Hematopoietic multipotent progenitor cell treated with erythropoietin and hydrocortisone succinate and interleukin-3 and kit ligand, for 15 days (in vitro differentiated cells): ENCODE measurements at regions not wholly inside any gene's neighbourhood (a gene's known extent, or its start where the extent isn't known, plus 50 kb on each side); places are given as distances from the start of the nearest gene placed in this dataset.

ENCODE experiments used
- DNase-seq: peaks from one replicate; pipeline ENCODE4 v3.0.0-alpha.2; 2015; ENCODE audit warnings: low spot score

DNA sequence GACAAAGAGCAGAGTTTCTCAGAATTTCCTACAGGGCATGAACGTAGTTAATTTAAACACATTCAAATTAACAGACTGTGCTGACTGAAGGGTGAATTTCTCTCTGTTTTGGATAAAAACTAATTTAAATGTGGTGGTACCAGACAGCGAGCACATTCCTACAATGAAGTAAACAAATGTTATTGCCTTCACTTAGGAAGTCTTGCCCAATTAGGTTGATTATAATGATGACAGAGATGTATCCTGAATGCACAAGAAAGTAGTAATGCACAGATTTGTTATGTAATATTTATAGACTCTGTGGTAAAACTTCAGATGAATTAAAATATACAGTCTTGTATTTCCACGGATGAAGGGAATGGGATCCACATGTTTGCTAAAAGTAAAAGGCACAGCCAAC is 507.2 kb downstream of the EPHA4 start:
- no peak for DNase-seq

DNA sequence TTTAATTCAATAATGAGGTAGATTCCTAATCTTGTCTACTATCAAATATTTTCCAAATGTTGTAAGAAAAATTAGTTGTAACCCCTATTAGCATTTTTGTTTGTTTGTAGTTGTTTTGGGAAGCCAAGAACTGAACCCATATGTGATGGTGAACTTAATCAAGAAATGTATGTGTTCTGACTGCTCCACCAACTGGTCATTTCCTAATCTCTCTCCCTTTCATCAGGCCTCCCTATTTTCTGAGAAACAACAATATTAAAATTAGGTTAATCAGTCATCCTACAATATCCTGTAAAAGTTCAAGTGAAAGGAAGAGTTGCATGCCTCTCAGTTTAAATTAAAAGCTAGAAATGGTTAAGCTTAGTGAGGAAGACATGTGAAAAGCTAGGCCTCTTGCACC is 504.0 kb downstream of the EPHA4 start:
- no peak for DNase-seq

DNA sequence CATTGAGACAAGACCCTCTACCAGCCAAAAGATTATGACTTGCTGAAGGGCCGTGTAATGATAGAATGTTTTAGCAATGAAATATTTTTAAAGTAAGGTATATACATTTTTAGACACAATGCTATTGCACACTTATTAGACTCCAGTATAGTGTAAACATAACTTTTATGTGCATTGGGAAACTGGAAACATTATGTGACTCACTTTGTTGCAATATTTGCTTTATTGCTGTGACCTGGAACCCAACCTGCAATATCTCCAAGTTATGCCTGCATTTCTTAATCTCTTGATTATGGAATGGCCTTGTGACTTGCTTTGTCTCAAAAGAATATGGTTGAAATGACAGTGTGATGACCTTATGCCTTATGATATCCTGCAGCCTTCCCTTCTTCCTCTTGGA is 502.0 kb downstream of the EPHA4 start:
- DNase-seq, result no peak

DNA sequence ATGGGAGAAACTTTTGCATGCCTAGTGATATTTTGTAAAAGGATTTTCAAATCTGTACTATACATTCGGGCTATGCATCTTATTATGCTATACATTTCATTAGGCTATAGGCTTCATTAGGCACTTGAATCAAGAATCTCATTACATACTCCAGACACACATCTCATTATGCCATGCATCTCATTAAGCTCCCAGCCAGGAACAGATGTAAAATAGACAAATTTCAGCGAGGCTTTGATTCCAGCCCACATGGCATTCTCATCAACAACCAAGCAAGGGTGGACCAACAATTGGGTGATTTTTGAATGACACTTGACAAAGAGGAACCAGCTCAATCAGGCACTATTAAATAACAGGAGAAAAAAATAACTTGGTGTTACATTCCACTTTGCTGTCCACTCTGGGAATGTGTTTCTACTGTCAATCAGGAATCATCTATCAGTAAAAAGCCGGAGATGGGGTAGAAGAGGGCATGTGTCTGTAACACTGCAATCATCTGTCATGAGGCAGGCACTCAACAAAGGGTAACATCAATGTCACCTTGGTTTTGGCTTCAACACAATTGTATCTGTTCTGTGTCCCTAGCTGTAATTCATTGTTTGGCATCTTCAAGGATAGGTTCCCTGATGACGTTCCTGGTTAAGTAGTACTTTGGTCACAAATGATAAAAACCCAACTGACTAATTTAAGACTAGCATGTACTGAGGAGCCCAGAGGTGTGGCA is 498.6 kb downstream of the EPHA4 start:
- DNase-seq, result no peak

DNA sequence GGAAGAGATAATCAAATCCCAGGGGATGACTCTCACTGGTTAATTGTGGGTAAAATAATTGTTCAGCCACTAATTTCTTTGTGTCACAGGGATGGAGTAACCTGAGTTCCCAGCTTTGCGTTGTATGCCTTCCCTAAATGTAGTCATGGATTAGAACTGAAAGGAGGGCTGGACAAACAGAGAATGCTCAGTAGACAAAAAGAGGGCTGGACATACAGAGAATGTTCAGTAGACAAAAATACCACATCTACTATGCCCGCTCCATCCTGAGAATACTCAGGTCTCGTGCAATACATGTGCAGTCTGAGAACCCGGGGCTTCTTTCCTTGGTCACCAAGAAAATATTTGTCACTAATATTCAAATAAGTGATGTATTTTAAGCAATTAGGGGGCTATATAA is 497.9 kb downstream of the EPHA4 start:
- no peak for DNase-seq

DNA sequence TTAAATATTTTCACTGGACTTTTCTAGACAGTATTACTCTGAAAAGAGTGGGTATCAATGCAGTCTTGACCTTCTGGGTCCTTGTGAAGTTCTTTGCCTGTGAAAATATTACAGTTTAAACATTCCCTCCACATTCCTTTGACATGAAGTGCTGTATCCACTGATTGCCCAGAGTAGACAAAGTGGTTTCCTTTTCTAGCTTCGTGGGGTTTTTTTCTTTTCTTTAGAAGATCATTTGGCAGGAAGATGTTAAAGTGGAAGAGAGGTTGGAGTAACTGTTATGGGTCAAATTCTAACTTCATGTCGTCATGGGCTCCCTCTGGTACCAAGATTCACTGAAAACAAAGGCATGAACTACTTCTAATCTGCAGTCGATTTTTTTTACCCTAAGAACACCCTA is 496.9 kb downstream of the EPHA4 start:
- no peak for DNase-seq

DNA sequence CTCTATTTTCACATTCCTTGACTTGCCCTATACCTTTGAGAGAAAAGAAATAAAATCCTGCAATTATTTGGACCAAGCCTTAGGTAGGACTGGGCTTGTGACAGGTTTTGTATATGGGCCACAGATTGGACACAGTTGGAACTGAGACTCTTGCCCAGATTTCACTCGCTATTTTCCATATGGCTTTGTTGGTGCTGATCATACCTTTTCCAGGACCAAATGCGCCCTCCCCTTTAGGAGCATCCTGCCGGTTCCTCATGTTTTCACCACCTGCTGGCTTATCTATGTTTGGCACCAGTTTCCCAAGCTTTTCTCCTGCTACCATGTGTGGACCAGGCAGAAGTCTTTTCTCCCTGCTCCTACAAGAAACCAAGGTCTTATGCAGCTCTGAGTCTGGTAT is 494.9 kb downstream of the EPHA4 start:
- DNase-seq, result no peak

DNA sequence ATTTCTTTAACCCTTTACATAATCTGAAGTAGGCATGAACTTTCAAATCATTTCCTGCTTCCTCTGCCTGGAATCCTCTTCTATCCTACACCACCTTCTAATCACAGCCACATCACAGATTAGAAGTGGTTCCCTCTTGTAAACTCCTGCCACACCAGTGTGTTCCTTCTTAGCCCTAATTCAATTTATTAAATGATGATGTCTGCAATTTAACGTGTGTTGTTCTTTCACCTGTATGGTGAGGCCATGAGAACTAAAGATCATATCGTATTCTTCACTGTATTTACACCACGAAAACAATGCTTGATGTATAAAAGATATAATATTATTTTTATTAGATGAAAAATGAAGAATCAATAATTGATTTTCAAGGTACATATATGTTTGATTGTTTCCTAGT is 494.3 kb downstream of the EPHA4 start:
- DNase-seq, result no peak

DNA sequence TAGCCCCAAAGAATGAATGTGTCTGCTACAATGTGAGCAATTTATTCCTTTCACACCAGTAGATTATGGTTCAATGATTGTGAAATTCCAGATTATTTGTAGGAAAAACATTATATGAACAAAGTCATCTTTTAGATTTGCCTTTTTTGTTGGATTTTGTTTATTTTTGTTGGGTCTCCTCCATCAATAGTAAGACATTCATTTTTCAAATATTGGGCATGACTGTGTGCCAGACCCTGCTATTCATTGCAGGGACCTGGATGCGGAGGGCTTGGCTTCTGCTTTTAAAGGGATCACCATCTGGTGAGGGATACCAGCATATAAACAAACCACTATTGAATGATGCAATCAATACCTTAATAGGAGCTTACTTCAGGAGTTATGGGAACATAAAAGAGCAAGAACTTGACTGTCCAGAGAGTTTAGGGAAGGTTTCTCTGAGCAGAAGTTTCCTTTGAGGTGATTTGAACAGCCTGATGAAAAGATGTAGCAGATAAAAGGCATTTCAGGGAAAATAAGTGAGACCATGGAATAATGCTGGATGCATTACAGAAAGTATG is 486.7 kb downstream of the EPHA4 start:
- DNase-seq, result no peak

DNA sequence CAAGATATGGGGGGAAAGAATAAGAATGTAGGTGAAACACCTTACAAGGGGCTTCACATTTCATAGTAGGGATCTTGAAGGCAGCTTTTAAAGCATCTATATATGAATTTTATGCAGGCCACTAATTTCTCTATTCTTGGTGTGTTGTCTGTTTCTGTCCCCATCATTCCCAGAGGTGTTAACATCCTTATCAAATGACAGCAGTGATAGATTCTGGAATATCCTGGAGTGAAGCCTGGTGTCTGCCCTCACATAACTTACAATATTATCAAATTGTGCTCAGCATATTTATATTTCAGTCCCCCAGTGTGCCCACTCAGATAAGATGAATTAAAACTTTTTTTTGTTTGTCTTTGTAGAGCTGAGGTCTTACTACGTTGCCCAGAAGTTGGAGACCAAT is 486.2 kb downstream of the EPHA4 start:
- DNase-seq, result no peak

DNA sequence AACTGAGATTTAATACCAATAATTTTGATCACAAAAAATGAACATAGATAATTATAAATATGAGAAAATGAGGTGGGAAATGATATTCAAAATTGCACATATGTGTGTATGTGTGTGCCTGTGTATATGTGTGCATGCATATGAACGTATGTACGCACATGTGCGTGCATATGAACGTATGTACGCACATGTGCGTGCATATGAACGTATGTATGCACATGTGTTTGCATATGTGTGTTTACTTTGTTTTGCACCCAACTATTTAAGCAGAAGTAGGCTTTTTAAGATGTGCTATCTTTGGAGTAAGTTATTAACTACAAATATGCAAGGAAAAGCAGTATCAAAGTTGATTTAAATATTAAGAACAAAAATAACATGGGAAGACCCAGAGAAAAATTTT is 484.3 kb downstream of the EPHA4 start:
- no peak for DNase-seq

DNA sequence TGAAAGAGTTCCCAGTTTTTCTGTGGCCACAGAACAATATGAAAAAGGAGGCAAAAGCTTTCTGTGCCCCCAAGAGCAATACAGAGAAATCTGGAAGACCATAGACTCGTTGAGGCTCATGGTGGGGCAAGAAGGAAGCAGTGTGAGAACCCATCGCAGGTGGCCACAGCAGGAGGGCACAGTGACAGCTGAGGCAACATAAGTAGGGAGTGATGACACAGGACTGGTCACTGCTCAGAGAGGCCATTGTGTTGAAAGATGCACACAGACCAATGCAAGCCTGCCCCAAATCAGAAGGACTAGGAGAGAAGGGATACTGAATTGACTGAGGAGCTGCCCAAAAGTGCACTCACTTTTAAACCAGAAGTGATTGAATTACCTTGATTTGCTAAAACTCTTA is 483.6 kb downstream of the EPHA4 start:
- DNase-seq, result no peak

DNA sequence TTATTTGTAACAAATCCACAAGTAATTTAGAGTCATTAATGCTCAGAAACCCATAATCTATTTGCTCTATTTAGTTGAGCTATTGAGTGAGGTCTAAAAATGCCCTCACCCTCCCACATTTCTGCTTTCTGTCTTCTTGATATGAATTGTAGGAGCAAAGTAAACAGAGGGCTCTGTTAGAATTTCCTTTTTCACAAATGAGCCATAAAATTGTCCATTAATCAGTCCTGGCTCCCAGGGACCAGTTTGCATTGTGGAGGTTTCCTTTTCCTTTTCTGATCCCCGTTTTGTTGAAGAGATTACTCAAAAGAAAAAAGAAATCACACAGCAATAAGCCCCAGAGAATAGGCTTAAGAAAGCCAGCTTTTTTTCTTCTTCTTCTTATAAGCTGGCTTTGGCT is 476.7 kb downstream of the EPHA4 start:
- no peak for DNase-seq

DNA sequence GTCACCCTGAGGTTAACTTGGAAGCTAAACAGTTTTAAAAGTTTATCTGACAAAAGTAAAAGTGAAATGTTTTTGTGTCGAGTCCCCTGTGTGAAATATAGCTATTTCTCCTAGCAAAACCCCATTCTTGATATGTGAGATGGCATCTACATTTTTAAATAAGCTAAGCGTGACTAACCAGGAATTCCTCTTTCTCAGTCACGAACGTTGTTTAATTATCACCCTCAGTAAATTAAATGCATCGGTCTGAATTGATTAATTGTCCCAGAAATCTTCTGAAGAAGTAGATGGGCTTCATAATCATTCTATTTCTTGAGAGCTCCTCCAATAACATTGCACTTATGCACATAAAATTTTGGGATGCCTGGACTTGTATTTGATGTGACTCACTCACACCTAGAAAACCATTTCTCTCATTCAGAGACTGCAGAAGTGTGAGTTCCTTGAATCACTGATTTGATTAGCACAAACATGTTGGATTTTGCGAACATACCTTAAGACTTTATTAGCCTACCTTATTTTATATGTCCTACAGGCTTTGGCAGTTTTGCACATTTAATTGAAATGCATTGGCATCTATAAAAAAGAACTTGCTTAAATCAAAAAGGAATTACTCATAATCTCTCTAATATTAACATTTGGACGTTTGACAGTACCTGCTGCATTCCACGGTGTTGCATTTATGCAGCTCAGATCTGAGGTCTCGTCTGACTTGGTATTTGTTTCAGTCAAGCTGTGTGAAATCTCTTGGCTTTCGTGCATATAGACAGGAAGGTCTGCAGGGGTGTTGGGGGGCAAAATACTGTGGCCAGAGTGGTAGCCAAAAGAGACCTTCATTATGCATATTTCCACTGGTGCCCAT is 475.2 kb downstream of the EPHA4 start:
- no peak for DNase-seq

DNA sequence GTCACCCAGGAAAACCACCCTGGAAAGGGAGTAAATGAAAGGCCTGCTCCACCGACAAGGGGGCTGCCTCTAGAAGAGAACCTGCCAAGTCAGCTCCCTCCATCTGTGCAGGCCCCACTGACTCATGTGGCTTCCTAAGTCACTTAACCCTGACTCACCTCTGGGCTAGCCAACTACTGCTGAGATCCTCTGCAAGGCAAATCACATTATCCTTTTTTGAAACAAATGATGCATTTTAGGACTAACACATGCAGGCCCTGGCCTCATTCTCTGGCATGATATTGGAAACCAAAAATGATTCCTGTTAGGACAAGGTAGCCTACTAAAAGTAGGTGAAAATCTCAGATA is 474.6 kb downstream of the EPHA4 start:
- no peak for DNase-seq

DNA sequence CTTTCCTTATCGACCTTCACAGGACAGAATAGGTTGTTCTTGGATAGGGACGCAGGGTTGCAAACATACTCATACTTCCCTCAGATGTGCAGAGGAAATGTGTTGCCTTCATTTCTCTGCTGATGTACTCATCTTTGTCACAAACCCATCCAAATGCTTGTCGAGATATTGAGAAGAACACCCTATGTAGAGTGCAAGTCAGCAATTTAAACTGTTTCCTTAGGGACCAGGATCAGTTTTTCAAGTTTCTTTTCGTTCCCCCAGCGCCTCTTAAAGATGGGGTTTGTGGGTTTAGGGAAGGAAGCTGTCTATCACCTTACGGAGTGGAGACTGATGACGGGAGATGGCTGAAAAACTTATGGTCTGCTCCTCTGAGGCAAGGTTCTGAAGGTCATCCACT is 474.2 kb downstream of the EPHA4 start:
- no peak for DNase-seq

DNA sequence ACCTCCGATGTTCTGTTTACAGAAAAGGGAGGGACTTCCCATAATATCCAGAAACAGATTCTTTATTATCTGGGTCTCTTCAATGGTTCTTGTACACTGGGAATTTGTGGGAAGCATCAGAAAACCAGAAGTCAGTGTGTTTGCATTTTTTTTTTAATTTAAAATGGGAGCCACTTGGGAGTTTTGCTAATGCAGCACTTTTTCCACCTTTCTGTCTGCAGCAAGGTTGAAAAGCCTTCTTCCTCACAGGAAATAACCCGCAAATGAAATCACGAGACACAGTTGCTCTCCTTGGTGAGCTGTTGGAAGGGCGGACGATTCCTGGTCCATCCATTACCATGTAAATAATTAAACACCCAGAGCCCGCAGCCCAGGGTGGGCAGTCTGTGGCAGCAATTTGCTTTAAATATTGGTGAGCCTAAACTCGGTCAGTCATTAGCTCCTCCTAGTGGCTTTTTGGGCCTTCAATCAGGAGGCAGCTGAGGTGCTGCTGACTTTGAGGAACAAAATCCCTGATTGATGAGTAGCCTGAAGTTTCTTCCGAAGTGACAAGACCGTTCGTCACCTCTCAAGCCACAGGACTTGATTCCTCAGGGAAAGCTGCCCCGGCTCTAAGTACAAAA is 471.5 kb downstream of the EPHA4 start:
- DNase-seq, result no peak

DNA sequence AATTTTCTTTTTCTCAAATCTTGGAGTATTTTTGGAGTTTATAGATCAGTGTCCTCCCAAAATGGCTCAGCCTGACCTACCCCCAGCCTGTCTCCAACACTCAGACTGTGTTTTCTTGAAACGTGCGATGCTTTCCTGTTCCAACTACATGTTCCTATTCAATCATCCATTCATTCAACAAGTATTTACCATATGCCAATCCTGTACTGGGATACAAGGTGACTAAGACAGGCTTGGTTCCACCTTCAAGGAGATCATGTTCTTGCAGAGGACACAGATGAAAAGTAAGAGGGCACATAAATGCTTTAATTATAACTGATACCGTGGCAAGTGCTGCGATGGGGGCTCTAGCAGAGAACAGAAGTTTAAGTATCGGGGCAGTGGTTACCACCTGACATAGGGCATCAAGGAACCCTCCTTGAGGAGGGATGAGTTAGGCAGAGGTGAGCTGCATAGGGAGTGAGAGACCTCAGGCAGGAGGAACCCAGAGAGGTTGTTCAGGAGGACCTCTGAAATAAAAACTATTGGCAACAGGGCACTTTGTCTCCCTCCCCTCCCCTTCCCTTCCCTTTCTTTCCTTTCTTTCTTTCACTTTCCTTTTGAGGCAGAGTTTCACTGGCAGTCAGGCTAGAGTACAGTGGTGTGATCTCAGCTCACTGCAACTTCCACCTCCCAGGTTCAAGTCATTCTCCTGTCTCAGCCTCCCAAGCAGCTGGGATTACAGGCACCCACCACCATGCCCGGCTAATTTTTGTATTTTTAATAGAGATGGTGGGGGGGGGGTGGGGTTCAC is 469.0 kb downstream of the EPHA4 start:
- no peak for DNase-seq

DNA sequence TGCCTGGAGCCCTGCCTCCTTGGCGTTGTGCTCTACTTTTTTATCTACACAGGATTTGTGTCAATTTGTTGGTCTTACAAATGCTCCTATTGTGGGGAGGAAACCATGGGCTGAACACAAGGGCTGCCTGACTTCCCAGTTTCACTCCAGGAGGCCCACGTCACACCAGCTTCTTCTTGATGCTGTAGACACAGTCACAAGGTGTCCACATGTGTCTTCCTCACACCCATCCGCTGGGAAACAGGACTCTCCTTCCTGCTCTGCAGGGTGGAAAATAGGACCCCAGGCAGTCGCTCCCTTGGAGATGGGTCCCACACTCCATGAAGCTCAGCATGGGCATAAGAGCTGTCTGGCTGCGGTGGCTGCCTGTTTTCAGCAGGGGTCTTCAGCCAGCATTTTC is 468.2 kb downstream of the EPHA4 start:
- no peak for DNase-seq

DNA sequence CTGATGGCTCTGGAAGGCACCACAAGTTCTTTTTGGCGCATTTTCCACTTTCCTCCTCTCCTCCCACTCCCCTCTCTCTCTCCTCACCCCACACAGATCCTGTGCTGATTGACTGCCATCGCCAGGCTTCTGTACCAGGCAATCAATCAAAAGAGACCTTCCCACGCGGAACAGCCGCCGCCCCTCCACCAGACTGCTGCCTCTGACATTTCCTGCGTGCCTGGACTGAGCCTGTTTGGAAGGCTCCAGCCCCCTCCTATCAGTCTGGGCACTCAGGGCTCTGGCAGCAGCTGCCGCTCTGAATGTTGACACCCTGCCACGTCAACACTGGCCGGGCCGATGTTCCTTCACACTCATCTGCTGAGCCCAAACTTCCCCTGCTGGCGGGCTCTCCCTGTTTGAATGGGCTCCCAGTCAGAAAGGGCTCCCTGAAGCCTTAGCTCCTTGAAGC is 467.7 kb downstream of the EPHA4 start:
- DNase-seq, result no peak

DNA sequence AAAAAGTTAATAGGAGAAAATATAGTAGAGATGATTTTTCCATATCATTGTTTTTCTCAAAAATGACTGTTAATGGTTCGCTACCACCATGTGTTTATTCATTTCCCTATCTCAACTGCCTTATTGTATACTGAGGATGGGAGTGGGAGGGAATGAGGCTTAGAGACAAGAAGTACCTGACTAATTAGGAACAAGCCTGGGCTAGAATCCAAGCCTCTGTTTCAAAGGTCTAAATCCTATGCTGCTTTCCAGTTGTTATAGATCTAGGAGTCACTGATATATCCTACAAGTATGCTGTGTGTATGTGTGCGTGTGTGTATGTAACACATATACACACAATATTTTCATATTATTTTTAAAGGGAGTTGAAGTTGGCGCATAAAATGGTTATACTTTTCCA is 465.9 kb downstream of the EPHA4 start:
- no peak for DNase-seq

DNA sequence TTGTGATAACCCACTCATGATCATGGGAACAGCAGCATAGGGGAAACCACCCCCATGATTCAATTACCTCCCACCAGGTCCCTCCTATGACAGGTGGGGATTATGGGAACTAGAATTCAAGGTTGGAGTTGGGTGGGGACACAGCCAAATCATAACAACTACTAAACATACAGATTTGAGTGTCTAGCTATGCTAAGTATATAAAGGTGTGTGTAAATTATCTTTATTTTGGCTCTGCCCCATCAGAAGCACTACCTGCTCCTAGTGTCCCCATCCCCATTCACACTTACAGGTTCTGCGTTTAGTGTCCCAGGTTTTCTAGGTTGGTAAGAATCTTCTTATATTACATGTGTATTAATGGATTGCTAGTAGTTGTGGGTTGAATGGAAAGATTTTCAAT is 464.7 kb downstream of the EPHA4 start:
- DNase-seq, result no peak
